LNCAP (cell line): ENCODE measurements at regions not wholly inside any gene's neighbourhood (a gene's known extent, or its start where the extent isn't known, plus 50 kb on each side); places are given as distances from the start of the nearest gene placed in this dataset.

Source experiments
- TF ChIP-seq, protein P1 (sequence below): fragments of 450-650 bp; IDR thresholded peaks from 2 replicates; pipeline ENCODE4 v1.5.1; 2017; ENCODE audit warnings: mild to moderate bottlenecking

DNA sequence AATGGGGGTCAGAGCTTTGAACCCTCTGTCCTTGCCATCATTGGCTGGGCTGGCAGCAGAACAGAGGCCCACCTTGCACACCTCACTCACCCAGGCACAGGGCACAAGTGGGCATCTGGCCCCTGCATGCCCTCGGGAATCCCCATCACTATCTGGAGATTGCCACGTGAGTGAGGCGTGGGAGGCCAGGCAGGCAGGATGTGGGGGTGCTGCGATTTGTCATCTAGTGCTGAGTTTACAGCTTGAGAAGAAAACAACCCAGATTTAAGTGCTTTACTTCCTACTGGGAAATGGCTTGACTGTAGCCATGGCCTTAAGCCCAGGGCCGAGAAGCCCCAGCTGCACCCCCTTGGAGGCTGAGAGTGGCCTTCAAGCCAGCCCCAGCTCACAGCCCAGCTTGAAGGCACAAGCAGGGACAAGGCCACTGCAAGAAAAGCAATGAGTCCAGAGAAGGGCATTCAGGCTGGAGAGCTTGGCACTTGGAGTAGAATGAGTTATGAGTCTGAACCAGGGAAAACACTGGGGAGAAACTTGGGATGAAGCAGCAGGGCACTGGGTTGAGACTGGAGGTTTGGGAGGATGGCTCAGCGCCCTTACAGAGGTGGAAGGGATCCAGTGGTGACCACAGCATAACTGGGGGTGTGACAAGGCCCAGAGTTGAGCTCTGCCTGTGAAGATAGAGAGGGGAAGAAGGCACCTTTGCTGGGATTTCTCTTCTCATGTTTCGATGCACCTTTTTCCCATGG lies 123.0 kb downstream of the CXCL12 start:
- TF ChIP-seq, protein P1, sequence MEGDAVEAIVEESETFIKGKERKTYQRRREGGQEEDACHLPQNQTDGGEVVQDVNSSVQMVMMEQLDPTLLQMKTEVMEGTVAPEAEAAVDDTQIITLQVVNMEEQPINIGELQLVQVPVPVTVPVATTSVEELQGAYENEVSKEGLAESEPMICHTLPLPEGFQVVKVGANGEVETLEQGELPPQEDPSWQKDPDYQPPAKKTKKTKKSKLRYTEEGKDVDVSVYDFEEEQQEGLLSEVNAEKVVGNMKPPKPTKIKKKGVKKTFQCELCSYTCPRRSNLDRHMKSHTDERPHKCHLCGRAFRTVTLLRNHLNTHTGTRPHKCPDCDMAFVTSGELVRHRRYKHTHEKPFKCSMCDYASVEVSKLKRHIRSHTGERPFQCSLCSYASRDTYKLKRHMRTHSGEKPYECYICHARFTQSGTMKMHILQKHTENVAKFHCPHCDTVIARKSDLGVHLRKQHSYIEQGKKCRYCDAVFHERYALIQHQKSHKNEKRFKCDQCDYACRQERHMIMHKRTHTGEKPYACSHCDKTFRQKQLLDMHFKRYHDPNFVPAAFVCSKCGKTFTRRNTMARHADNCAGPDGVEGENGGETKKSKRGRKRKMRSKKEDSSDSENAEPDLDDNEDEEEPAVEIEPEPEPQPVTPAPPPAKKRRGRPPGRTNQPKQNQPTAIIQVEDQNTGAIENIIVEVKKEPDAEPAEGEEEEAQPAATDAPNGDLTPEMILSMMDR = no peak

DNA sequence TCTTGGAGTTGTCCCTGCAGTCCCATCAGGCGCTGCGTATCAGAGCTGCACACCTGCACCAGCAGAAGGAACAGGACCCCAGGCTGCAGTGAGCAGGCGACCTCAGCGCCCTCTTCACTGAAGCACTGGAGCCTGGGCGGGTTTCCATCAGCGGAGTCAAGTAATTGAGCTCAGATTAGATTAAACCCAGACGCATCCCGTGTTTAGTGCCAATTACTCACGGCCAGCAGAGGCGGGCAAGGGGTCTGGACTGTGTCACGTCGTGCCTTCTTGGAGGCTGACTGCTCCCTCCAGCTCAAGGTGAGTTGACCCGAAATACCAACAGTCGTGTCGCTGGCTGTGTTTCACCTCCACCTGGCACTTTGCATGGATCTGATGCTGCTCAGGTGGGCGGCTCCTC lies 123.6 kb downstream of the CXCL12 start:
- TF ChIP-seq, protein P1 = no peak

DNA sequence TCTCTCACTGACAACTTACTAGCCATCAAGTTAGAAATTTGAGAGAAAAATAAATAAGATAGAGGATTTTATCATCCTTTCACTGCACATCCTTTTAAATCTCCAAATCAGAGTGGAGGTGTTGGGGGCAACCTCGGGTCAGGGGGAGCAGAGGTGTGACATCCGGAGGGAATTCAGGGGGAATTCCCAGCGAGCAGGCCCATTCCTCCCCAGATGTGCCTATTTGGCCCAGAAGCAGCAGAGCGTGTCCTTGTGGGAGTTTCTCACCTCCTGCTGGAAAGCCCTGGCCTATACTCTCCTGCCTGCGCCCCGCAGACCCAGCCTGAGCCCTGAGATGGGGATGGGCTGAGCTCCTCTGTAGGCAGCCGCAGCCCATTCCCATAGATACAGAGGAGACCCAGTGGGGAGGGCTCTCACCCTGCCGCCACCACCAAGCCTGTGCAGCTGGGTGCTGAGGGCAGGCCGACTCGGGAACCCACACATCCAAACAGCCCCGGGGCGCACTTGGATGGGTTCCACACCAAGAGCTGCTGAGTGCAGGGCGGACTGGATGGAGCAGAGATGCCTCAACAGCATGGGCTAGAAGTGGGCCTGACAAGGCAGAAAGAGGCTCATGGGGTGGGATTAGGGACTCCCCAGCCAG lies 124.5 kb downstream of the CXCL12 start:
- TF ChIP-seq, protein P1 = no peak

DNA sequence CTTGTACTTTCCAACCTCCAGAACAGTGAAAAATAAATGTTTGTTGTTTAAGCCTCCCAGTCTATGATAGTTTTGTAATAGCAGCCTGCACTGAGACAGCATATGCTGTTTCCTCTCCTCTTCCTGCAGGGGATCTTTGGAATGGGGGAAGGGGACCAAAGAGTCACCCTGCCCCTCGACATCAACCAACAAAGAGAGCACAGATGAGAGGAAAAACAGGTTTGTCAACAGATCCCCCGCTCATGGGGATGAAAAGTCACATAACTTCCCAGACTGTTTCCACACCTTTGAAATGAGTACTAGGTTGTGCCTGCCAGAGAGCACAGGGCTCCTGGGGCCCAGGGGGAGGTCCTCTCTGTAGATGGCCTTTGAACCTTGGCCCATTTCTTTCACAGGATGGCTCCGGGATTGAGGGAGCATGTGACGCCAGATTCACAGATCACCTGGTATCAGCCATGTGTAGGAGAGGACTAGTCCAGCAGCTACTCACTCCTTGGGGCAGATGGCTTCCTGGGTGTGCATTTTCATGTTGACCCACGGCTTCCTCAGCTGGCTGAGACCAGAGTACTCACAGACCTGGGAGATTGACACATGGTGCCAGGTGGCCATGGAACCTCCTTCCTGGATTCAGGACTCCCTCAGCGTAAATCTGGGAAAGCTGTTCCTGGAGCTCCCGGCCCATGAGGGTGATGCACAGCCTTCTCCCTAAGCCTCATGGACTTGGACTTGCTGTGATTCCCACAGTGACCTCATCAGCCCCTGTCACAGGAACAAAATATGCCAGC lies 125.6 kb downstream of the CXCL12 start:
- TF ChIP-seq, protein P1 = no peak

DNA sequence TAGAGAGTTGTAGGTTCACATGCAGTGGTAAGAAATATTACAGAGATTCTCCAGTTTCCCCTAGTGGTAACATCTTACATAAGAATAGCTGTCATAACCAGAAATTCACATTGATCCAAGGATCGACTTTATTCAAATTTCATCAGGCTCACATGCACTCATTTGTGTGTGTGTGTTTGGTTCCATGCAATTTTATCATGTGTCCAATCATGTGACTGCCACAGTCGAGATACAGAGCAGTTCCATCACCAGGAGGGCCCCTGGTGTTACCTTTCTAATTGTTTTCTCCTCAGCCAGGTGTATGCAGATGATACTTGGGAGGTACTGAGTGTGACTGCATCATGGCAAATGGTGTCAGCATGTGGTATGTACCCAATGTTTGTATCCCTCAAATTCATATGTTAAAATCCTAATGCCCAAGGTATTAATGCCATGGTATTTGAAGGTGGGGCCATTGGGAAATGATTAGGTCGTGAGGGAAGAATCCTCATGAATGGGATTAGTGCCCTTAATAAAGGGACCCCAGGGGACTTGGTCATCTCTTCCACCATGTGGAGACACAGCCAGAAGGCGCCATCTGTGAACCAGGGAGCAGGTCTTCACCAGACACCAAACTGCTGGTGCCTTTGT lies 126.3 kb downstream of the CXCL12 start:
- TF ChIP-seq, protein P1 = no peak

DNA sequence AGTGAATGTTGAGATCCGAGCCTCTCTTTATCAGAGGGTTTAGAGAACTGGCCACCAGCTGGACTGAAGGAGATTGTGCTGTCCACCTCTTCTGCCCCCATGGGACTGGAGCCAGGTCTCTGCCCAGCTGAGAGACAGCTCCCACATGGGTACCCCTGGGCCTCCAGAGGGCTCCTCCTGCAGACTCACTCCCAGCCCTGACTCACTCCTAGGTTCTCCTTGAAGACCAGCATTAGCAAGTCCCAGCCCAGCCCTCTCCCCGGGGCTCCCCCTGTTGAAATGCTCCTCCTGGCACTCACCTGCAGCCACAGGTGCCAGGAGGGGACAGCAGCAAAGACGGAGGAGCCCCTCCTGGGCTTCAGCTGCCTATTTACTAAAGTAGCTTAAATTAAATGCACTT lies 126.9 kb downstream of the CXCL12 start:
- TF ChIP-seq, protein P1 = no peak

DNA sequence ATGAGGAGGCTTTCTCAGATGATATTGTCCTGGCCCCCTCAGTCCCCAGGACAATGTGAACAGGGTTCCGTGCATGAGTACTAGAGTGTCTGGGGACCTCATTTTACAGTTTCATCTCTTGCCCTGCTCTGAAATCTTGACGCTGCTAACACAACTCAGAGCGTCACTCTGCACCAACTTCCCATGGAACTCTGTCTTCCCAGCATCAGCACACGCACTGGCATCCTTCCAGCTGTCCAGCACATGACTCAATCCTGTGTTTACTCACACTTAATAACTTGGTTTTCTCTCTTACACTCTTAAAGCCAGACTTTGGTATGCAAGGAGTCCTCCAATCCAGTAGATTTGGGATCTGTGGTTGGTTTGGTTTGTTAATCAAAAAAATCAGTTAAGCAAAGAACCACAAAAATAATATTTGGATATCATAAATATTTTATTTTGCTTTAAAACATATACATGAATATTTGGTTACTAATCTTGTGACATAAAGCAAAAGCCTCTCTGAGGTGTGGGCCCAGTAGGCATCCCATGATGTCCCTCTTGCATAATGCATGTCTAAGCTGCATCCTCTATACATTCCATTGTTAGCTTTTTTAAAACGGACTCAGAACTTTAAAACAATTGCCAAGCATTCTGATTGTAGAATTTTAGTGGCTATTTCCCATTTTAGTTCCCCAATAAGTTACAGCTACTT lies 131.0 kb downstream of the CXCL12 start:
- TF ChIP-seq, protein P1 = no peak
